ENCODE measurements at regions not wholly inside any gene's neighbourhood (a gene's known extent, or its start where the extent isn't known, plus 50 kb on each side); places are given as distances from the start of the nearest gene placed in this dataset.

GRCh38 chr4:19005211-19005610, 983.7 kb upstream of the LCORL start:
- no peak for DNase-seq

GRCh38 chr4:19002170-19002569, 980.6 kb upstream of the LCORL start:
- no peak for DNase-seq

DNA sequence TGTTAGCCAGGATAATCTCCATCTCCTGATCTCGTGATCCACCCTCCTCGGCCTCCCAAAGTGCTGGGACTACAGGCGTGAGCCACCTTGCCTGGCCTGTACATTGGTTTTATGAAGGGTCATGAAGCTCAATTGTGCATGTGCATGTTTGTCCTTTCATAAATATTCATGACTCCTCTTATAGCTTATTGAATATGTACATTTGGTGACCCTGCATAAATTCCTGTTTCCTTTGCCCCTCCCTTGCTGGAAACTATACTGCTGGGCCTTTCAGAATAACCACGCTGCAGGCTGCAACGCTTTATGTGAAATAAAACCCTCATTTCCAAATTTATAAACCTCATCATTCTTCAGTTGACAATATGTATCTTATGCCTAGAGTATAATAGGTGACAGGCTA, 978.0 kb upstream of the LCORL start:
- no peak for DNase-seq

GRCh38 chr4:18981234-18981615, 959.7 kb upstream of the LCORL start:
- DNase-seq: no peak

DNA sequence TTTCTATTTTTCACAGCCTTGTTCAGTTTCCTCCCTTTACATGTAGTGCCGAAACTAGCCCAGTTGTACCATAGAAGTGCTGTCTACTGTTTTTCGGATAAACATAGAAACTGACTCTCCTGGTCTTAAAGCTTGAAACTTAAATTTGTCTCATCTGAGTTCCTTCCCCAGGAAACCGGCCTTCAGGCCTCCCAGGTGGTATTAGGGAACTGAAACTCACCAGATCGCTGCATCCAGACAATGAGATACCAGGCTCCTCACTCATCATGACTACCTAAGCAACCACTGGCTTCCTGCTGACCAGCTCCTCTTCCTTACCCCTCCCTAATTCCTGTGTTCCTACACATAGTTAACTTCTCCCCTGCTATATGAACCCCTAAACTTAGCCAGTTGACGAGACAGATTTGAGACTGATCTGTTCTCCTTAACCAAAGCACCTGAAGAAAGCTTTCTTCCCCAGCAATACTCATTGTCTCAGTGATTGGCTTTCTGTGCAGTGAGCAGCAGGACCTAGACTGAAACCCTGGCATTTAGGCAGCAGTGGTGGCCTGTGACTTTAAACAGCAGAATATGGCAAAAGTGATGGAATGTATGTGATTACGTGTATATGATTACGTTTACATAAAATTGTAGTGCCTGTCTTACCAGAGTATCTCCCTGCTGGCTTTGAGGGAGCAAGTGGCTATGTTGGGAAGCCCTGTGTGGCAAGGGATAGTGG, 959.1 kb upstream of the LCORL start:
- DNase-seq: no peak

DNA sequence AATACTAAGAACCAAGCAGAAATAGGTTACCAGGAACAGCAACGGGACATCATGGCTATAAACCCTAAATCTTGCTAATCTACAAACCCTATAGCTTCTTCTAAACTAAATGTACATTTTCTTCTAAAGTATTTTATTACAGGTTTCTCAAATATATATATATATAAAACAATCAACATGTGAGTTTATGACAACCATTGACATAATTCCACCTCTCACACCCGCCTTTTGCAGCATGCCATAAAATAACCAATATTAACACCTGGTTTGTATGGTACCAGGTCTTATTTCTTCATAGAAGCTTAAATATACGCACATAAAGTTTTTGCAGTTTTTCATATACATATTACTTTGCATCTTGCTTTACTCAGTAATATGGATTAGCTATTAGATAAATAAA, 955.3 kb upstream of the LCORL start:
- DNase-seq: no peak

GRCh38 chr4:18975916-18976808, 954.6 kb upstream of the LCORL start:
- DNase-seq: no peak

DNA sequence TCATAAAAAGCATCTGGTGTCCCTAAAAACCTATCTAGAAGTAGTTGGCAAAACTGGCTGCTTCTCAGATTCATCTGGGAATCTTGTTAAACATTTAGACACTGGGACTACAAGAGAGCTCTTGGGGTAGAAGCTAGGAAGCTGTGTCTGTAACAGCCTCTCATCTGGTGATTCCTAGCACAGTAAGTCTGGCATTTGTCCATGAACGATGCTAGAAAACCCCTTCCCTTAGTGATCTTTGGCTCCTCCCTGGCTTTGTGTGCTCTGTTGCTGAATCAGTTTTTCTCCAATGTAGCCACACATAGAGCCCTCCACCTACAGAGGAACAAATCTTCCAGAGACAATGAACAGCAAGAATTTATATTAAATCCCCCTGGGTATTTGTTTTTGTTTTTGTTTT, 951.7 kb upstream of the LCORL start:
- no peak for DNase-seq

- DNase-seq: no peak
Measured at GRCh38 chr4:18961879-18962278, 940.3 kb upstream of the LCORL start.

GRCh38 chr4:18961266-18961665, 939.7 kb upstream of the LCORL start:
- no peak for DNase-seq

DNA sequence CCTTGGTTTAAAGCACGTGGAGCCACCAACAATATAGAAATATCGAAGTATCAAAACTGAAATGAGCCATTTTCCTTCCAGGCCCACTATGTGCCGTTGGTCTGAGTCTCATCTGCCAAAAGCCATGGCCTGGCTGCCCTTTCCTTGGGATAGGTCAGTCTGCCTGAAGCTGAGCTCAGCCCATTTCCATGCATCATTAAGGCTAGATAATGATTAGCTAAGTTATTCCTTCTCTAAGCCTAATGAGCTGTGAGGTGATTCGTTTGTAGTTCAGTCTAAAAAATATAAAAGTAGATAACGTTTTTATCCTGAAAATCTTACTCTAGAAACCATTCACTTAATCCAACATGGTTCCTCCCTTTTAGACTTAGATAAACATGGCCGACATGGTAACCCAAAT, 936.2 kb upstream of the LCORL start:
- DNase-seq: no peak

DNA sequence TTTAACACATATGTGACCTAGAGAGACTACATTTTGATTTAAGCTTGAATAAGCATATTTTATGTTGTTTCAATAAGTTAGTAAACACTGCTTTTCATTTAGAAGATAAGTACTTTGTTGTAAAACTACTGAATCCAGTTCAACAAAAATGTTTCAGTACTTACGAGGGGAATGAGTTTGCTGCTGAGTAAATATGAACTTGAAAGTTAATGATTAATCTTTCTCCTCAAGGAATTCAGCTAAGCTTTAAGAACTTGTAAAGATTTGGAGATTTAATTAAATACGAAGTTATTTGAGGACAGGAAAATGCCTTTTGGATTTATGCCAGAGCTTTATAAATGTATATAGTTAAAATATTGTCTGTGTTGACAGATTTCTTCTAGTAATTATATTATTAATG, 933.0 kb upstream of the LCORL start:
- no peak for DNase-seq

- no peak for DNase-seq
Measured at GRCh38 chr4:18953613-18954012, 932.1 kb upstream of the LCORL start.

DNA sequence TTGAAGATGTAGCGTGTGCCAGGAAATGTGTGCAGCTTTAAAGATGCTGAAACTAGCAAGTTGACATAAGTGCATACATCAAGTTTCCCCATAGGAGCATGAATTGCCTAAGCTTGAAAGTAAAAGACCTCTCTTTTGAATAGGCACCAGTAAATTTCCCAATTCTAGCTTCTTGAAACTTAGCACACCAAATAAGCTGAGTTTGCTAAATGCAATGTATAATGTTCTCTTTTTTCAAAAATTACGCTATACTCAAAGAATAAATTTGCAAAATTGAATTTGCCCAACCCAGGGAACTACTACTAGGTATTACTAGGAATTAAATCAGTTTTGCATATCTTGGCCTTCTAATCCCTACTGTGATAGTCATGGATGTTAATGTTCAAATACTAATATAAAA, 923.9 kb upstream of the LCORL start:
- no peak for DNase-seq

DNA sequence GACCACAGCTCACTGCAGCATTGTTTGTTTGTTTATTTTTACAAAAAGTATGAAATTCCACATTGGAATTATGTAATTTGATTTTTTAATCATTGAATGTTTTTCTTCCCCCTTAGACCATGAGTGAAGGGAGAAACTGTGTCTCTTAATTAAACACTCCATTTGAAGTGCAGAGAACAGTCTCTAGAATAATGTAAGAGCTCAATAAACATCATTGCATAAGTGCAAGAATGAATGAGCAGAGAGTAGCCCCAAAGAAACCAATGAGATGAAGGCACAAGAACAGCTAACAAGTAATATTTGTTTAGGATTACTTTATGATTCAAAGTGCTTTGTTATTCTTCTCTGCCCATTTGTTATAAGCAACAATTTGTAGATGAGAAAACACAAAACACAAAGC, 921.3 kb upstream of the LCORL start:
- DNase-seq: no peak

DNA sequence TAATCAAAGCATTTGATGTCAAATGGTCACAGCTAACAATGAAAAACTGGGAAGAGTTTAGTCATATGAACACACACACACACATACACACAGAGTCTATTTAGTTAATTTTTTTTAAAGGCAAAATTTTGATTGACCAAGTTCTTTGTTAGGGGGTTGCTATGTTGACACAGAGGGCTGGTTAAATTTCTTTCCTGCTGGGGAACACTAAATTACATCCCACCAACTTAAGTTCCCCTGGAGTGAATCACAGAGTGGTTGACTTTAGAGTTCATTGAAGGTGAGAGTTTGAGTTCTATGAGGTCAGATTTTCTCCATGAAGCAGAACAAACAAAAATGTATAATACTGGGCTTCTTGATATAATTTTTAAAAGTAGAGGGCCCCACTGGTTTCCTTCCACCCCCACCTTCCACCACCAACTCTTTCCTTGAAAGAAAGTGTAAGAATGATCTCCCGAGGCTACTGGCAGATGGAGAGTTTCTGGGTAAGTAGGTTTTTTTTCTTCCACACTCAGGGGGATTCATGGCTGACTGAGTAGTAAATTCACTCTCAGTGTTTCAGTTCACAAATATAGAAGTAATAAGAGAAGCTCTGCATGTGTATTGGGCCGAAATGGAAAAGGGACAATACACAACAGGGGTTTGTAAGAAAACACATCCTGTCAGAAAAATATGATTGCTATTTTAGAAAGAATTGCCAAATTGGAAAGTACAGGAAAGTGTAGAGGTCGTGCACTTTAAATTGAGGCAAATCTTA, 917.0 kb upstream of the LCORL start:
- DNase-seq: no peak

DNA sequence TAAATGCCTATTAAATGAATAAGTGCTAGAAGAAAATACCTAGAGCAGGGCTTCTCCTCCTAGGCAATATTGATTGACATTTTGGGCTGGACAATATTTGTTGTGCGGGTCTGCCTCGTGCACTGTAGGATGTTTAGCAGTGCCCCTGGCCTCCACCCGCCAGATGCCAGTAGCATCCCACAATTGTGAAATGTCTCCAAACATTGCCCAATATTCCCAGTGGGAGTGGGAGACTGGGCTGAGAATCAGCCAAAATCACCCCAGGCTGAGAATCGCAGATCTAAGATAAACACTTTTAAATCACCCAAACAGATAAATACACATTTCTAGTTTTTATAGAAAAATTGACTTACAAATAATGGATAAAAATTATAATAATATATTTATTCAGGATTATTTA, 916.2 kb upstream of the LCORL start:
- no peak for DNase-seq

GRCh38 chr4:18937080-18937479, 915.5 kb upstream of the LCORL start:
- no peak for DNase-seq

GRCh38 chr4:18935659-18936345, 914.2 kb upstream of the LCORL start:
- no peak for DNase-seq

DNA sequence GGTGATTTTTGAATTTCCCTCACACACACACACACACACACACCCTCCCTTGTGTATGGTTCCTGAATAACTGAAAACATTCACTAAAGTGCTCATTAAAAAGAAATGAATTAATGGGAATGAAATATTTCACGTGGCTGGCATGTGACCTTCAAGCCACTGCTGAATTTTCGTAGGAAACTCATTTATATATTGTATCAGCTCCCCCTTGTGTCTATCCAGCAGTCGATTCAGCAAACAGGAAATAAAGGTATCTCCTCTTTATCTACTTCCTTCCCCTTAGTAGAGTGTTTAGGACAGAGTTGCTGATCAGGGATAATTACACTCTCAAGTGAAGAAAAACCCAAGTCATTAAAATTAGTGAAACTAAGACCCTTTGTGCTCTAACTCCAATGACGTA, 912.6 kb upstream of the LCORL start:
- no peak for DNase-seq

DNA sequence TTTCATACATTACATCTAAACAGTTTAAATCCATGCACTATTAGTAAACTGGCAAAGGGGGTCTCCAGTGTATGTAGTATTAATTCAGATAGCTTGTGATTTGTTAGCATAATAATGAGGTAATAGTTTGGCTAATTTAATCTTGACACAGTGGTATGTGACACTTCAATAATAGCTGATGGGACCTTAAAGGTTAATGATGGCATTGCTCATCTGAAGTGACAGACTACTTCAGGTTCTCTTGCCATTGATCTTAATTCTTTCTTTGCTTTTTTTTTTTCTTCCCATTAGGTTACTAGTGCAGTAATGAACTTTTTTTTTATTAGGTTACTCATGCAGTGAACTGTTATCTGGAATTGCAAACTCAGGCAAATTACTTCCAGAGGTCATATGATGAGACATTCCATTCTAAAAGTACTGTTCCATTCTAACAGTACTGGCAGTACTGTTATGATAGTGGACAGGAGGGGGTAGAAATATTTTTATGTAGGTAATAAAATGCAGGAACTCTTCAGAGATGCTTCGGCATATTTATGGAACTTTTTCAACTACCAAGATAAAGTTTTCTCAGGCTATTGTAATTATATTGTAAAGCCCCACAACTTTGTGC, 911.3 kb upstream of the LCORL start:
- no peak for DNase-seq

DNA sequence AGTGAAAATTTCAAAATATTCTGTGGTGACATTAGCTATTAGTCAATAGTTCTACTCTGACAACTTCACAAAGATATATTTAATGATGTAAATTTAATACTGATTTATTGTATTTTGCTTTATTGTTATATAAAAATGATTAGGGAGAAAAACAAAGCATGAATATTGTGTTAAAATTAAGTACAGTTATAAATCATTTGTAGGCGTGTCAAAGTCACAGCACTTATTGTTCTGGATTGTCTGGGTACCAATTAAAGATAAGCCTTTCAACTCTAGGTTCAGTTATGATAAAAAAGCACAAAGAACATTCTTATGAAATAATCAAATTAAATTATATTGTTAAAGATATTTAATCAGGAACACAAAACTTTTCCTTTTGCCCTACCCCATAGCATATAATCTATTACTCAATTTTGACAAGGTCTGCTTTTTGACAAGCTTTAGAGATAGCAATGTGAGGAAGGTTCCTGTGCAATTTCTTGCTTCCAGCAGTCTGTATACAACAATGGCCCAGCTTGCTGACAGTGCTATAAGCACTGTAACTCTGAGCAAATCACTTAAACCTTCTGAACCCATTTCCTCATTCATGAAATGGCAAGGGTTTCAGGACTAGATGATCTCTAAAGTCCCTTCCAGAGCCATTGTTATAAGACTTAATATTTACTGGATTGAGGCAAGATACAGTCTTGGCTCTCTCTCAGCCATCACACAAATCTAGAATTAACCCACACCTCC, 910.3 kb upstream of the LCORL start:
- DNase-seq: no peak

All from stimulated activated naive CD4-positive, alpha-beta T cell treated with Interleukin-2 at 50 U/mL for 16 hours (primary cell).